ENCODE measurements at regions not wholly inside any gene's neighbourhood (a gene's known extent, or its start where the extent isn't known, plus 50 kb on each side); places are given as distances from the start of the nearest gene placed in this dataset.

- TF ChIP-seq EZH2 (IDR thresholded peaks at IDR 0.05; ENCODE audit: low read length, unreplicated experiment): no peak
- no peak for TF ChIP-seq CTCF (conservative IDR thresholded peaks at IDR 0.05; ENCODE audit: low read depth, low read length)
- TF ChIP-seq EZH2phosphoT487 (IDR thresholded peaks at IDR 0.05; ENCODE audit: borderline replicate concordance, low read length): no peak
Observed at GRCh38 chr10:128662520-128662919, 536.3 kb upstream of the MKI67 start.

Measured in PC-3 (cell line).